ENCODE measurements at regions not wholly inside any gene's neighbourhood (a gene's known extent, or its start where the extent isn't known, plus 50 kb on each side); places are given as distances from the start of the nearest gene placed in this dataset.

DNA sequence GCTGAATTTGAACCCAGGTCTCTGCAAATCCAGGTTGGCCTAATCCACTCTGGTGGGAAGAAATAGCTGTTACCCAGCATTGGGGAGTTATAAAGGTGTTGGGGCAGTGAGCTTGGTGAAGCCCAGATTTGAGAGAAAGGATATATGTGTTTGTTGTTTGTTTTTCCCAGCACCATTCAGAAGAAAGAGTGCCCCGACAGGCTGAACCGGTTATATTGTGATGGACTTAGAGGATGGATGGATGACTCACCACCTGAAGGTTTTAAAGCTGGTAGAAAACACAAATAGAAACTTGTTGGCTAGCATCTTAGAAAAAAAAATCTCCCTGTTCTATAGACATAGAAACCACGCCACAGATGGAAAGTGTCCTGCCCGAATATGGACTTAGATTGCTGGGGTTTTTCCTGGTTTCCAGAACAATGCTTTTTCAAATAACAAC lies 404.6 kb downstream of the MED13L start (continued):
- TF ChIP-seq RAD21 (IDR thresholded peaks at IDR 0.05 in 1 of 2, conservative IDR thresholded peaks at IDR 0.05 in 1 of 2; ENCODE audit: low read depth in 2 of 2, low read length in 2 of 2) (no peak), JUND (IDR thresholded peaks at IDR 0.05; ENCODE audit: low read length) (peak; percentile 97), CHD1 (IDR thresholded peaks at IDR 0.05; ENCODE audit: low read depth, low read length) (no peak), NANOG (IDR thresholded peaks at IDR 0.05; ENCODE audit: insufficient read depth, low read depth, low read length, poor library complexity, severe bottlenecking) (peak; percentile 8)
- TF ChIP-seq, protein P1, sequence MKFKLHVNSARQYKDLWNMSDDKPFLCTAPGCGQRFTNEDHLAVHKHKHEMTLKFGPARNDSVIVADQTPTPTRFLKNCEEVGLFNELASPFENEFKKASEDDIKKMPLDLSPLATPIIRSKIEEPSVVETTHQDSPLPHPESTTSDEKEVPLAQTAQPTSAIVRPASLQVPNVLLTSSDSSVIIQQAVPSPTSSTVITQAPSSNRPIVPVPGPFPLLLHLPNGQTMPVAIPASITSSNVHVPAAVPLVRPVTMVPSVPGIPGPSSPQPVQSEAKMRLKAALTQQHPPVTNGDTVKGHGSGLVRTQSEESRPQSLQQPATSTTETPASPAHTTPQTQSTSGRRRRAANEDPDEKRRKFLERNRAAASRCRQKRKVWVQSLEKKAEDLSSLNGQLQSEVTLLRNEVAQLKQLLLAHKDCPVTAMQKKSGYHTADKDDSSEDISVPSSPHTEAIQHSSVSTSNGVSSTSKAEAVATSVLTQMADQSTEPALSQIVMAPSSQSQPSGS (IDR thresholded peaks at IDR 0.05; ENCODE audit: low read length), result 0 out of 2 replicates have a peak, but pooled peaks have one; percentile 77
- TF ChIP-seq, protein P2, sequence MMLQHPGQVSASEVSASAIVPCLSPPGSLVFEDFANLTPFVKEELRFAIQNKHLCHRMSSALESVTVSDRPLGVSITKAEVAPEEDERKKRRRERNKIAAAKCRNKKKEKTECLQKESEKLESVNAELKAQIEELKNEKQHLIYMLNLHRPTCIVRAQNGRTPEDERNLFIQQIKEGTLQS (IDR thresholded peaks at IDR 0.05; ENCODE audit: insufficient read depth, low read depth, low read length), result 0 out of 2 replicates have a peak, but pooled peaks have one; percentile 14

Data from H1 (cell line).